HG03439 (cell line): ENCODE measurements at regions not wholly inside any gene's neighbourhood (a gene's known extent, or its start where the extent isn't known, plus 50 kb on each side); places are given as distances from the start of the nearest gene placed in this dataset.
A peak's percentile ranks its signal among the peaks of the same experiment; 100 is the strongest.

ENCODE experiments used
- ATAC-seq: cut with Tn5 transposase; IDR thresholded peaks from one replicate; pipeline ENCODE4 v1.9.1; 2021; ENCODE audit warnings: mild to moderate bottlenecking, moderate library complexity; ENCODE audit not compliant: unreplicated experiment

GRCh38 chr7:45446195-45446944, 127.8 kb upstream of the ADCY1 start:
- ATAC-seq = peak; percentile 91

GRCh38 chr7:45447296-45447695, 126.9 kb upstream of the ADCY1 start:
- no peak for ATAC-seq

DNA sequence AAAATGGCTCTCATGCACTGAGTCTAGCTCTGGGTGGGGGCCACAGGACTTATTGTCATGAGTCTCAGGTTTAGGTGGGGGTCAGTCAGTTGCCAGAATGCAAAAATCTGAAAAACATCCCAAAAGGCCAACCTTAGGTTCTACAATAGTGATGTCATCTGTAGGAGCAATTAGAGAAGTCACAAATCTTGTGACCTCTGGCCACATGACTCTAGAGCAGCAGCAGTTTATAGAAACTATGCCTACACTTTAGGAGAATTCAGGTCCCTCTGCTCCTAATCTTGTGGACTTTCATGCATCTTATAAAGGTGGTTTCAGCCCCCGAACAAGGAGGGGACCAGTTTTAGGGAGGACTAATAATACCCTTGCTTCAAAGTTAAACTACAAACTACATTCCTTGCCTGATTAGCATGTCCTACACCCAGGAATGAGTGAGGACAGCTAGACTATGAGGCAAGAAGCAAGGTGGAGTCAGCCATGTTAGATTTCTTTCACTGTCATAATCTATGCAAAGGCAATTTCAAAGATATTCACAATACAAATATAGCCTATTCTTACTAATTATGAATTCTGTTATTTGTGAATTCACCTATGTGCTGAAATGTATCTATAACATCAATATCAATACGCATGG, 123.5 kb upstream of the ADCY1 start:
- no peak for ATAC-seq

DNA sequence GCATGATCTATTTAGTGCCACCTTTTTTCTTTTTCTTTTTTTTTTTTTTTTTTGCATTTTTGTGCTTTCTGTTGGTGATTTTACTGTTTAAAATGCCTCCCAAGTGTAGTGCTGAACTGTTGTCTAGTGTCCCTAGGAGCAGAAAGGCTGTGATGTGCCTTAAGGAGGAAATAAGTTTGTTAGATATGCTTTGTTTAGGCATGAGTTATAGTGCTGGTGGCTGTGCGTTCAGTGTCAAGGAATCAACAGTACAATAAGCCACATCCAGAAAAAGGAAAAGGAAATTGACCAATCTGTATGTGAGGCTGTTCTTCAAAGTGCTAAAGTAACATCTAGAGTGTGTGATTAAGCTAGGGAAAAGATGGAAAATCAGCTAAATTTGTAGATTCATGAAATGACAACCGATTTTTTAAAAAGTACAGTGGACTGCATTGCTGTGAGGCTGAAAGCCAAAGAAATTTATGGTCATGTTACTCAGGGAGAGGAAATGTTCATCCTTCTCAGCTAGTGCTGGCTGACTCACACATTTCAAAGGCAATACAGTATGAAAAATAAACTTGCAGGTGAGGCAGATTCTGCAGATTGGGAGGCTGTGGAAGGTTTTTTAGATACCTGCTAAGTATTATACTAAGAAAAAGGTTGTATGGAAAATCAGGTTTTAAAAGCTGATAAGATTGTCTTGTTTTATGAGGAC, 122.7 kb upstream of the ADCY1 start:
- ATAC-seq = no peak

DNA sequence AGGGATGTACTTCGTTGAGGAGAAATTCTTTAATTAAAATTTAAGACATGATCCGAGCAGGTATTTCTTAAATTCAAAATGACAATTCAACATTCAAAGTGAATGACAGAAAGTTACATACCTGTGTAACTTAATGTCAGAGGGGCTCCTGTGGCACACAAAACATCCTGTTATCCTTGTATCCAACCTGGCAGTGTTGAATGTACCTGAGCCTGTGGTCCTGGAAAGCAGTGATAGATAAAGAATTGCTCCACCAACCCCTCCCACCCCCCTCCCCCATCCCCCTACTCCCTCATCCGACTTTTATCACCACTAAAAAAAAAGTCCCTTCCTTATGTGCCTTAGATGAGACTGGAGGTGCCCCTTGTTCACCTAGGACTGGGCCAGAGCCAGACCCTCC, 119.4 kb upstream of the ADCY1 start:
- no peak for ATAC-seq

DNA sequence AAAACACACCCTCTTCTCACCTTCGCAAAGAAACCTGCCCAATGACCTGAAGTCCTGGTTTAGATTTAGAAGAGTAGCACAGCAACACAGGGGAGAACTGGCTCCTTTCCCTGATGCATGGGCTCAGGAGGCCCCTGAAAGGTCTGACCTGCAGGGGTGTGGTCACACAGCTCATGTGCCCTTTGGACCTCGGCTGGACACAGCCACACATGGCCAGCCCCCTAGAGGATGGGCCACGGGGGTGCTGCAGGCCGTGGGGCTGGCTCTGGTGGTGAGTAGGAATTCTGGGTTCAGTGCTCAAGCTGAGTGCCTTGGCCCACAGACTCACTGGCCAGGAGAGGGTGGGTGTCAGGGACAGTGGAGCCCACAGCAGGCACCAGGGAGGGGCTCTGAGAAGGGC, 118.5 kb upstream of the ADCY1 start:
- ATAC-seq = no peak

- no peak for ATAC-seq
Observed at GRCh38 chr7:45456105-45456504, 118.1 kb upstream of the ADCY1 start.

DNA sequence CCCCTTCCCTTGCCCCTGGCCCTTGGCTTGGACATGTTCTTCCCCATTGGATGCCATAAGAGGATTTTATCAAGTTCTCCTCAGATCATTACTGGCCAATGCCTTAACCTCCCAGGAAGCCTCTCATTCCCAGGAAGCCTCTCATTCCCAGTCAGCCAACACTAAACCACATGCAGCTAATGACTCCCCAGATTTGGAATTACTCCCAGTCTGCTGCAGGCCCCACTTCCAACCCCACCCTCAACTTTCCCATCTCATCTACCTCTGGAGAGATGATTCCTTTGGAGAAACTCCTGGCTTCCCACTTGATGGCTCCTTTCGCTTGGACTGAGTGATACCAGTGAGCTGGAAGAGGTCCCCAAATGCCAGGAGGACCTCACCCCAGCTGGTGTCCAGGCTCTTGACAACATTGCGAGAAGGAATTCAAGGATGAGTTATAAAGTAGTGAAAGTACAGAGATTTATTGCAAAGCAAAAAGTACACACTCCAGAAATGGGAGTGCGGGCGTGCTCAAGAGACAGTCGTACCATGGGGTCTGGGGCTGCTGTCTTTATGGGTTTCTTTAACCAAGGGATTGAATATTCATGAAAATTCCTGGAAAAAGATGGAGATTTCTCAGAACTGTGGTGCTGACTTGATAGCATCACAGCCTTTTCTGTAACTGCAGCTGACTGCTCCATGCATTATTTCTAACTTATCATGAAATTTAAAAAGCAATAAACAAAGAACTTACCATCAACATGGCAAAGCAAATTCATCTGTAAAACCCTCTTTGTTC, 117.2 kb upstream of the ADCY1 start:
- ATAC-seq = no peak

GRCh38 chr7:45457591-45457990, 116.6 kb upstream of the ADCY1 start:
- ATAC-seq = no peak

GRCh38 chr7:45459476-45459875, 114.7 kb upstream of the ADCY1 start:
- no peak for ATAC-seq

DNA sequence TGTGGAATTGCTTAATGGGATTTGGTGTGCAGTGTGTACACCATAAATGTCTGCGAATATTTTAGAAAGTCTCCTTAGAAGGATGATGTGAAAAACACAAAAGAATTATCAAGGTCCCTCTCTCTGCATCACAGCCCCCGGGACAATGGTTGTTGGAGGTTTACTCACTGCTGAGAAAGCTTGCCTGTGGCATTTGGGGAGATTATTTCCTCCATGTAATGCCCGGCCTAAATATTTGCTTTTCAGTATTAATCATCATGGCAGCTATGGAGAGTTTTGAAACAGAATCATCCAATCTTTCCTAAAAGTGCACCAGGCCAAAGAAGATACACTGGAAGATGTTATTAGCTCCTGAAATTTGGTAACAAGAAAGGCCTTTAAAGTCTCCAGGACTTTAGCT, 113.8 kb upstream of the ADCY1 start:
- no peak for ATAC-seq

DNA sequence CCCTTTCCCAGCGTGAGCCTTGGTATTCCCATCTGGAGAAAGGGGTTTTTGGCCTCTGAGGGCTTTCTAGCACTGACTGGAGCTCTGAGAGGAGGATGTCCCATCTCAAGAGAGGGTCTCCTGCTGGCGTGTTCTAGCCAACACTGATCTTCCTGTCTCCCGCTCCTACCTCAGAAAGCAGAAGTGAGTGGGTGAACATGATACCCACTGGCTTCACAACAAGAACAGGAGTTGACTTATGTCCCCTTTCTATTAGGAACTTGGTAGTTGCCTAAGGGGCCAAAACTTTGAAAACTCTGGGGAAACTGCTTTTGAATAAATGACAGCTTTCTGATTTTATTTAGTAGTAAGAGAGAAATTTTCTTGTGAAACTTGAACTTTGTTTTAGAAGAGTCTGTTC, 113.1 kb upstream of the ADCY1 start:
- no peak for ATAC-seq

DNA sequence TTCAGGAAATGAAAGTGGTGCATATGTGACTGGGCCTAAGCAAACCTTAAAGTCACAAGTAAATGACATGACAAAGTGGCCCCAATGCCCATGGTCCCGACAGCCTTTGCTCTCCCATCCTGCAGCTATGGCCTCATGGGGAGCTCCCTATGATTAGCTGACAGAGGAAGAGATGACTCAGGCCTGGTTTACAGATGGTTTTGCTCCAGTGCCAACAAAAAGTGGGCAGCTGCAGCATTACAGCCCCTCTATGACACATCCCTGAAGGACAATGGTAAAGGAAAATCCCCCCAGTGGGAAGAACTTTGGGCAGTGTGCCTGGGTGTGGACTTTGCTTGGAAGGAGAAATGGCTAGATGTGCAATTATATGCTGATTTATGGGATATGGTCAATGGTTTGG, 105.1 kb upstream of the ADCY1 start:
- no peak for ATAC-seq

GRCh38 chr7:45470031-45470430, 104.1 kb upstream of the ADCY1 start:
- no peak for ATAC-seq

- no peak for ATAC-seq
Observed at GRCh38 chr7:45479781-45480180, 94.4 kb upstream of the ADCY1 start.

GRCh38 chr7:45482451-45482850, 91.7 kb upstream of the ADCY1 start:
- ATAC-seq = no peak

- no peak for ATAC-seq
Observed at GRCh38 chr7:45484094-45484493, 90.1 kb upstream of the ADCY1 start.

DNA sequence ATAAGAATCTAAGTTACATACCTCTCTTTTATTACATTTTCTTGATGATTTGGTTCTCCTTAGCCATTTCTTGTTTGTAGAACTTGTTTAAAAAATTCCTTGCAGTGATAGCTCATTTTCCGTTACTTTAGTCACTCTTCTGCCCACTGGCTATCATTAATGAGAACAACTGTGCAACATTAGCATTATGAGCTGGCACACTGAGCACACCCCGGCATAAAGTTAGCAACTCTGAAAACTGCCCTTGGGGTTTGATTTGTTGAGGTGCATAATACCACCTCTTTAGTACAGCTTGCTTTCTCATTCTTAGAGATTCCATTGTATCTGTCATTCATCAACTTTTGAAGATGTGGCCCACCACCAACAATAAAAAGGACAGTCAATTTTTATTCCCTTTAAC, 87.6 kb upstream of the ADCY1 start:
- ATAC-seq = no peak

DNA sequence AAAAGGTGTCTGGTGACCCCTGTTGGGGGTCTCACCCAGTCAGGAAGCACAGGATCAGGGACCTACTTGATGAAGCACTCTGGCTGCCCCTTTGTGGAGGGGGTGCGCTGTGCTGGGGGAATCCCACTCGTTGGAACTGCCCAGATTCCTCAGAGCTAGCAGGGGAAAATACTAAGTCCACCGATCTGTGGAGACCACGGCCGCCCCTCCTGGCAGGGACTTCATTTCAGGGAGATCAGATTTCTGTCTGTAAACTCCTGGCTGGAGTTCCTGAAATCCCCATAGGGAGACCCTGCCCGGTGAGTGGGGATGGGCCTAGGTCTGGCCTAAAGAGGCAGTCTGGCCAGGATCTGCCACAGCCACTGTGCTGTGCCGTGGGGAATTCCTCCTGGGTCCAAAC, 79.3 kb upstream of the ADCY1 start:
- ATAC-seq = no peak

DNA sequence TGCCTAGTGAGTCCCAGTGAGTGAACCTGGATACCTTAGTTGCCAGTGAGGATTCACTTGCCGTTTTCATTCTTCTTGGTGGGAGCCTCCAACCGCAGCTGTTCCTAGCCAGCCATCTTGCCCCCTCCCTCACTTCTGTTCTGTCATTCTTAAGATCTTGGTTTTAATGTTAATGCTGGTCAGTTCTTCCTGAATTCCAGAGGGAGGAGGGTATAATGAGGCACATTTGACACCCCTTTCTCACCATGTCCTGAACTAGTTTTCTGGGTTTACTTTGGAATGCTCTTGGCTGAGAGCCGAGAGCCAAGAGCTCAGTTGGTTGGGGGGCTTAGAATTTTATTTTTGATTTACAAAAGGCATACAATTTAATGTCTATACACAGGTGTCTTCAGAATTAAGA, 78.5 kb upstream of the ADCY1 start:
- no peak for ATAC-seq

DNA sequence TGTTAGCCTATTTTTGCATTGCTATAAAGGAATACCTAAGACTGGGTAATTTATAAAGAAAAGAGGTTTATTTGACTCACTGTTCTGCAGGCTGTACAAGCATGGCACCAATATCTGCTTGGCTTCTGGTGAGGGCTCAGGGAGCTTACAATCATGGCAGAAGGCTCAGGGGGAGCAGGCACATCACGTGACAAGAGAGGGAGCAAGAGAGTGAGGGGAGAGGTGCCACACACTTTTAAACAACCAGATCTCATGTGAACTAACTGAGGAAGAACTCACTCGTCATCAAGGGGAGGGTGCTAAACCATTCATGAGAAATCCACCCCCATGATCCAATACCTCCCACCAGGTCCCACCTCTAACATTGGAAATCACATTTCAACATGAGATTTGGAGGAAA, 73.9 kb upstream of the ADCY1 start:
- no peak for ATAC-seq
